NCI-H345 treated with DMSO at 0.1 percent for 48 hours (cell line): ENCODE measurements at regions not wholly inside any gene's neighbourhood (a gene's known extent, or its start where the extent isn't known, plus 50 kb on each side); places are given as distances from the start of the nearest gene placed in this dataset.

ENCODE experiments used
- DNase-seq: peaks from one replicate; lab custom pipeline; 2025; ENCODE audit not compliant: unreplicated experiment; lab: John Stamatoyannopoulos, UW

DNA sequence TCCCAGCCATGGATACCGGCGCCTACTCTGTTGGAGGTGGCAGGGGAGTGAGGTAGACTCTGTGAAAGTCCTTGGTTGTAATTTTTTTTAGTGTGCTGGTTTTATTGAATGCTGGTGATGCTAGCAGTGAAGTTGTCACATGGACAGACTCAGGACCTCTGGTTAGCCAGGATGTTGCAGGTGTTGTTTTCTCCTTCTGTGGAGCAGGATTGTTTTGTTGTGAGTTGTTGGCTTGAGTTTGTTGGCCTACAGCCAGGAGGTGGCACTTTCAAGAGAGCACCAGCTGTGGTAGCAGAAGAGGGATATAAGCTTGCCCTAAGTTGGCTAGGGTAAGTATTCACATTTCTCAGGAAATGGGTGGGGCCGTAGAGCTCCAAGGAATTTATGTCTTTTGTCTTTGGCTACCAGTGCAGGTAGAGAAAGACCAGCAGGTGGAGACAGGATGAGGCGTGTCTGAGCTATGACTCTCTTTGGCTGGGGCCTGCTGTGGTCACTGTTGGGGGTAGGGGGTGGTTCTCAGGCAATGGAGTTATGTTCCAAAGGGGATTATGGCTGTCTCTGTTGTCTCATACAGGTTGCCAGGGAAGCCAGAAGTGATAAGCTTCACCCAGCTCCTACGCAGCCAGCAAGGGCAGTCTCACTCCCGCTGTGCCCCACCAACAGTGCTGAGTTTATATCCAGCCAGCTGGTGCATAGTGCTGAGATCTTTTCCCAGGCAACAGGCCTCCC lies 248.7 kb downstream of the TAF11L14 start:
- DNase-seq = peak; percentile 96

DNA sequence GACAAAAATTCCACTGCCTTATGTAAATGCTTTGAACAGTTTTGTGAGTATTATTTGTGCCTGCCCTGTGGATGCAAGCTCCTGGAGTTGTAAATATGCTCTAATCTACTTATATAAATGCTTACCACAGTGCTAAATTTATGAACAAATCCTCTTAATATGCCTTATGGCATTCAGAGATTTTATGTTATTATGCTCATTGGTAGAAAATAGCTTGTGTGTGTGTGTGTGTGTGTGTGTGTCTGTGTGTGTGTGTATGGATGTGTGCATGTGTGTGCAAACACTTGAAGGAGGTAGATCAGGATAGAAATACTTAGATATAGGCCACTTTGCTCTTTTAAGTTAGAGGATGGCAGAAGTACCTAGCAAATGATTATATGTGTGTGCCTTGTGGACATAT lies 253.9 kb downstream of the TAF11L14 start:
- no peak for DNase-seq

DNA sequence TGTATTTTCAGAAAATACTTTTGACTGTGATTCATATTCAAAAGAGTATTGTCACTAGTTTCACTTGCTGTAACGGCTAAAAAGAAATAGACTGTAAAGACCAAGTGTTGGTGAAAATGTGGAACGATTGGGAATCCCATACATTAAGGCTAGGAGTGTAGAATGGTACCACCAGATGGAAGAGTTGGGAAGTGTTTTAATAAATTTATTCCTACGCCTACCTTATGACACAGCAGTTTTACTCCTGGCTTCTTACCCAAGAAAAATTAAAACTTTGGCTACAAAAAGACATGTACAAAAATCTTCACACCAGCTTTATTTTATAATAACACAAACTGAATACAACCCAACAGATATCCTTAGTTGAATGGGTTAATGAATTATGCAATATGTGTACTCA lies 256.2 kb downstream of the TAF11L14 start:
- DNase-seq = no peak

DNA sequence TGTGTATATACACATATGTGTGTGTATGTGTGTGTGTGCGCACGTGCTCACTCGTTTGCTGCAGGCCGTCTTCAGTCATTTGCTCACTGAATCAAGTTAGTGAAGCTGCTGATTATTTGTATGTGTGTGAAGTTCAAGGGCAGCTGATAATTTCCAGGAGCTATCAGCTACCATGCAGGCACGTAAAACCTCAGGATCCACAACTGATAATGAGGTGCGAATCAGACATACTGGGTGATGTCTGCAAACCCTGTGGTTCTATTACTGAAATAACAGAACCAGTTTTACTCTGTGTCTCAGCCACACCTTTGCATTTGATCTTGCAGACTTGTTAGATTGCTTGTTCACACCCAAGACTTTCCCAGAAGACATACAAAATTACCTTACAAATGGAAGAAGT lies 257.6 kb downstream of the TAF11L14 start:
- no peak for DNase-seq

DNA sequence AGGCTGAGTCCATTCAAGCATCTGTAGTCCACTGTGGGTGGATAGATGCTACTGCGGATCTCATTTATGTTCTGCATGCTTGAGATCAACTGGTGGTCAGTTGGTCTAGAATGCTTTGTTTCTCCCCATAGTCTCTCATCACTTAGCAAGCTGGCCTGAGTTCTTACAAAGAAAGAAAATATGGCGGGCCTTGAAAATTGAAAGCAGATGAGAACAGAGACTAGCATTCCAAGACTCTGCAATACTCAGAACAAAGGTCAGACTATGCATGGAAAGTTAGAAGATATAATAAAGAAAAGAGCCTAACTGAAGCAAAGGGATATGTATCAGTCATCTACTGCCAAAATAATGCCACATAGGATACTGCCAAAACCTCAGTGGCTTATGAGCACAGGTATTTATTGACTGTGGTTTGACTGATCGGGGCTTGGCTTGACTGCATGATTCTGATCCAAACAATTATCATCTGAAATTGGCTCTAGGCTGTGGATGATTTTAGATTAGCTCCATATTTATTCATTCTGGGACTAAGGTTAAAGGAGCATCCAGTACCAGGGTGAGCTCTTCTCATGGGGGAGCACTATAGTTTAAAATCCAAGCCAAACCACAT lies 258.9 kb downstream of the TAF11L14 start:
- no peak for DNase-seq

DNA sequence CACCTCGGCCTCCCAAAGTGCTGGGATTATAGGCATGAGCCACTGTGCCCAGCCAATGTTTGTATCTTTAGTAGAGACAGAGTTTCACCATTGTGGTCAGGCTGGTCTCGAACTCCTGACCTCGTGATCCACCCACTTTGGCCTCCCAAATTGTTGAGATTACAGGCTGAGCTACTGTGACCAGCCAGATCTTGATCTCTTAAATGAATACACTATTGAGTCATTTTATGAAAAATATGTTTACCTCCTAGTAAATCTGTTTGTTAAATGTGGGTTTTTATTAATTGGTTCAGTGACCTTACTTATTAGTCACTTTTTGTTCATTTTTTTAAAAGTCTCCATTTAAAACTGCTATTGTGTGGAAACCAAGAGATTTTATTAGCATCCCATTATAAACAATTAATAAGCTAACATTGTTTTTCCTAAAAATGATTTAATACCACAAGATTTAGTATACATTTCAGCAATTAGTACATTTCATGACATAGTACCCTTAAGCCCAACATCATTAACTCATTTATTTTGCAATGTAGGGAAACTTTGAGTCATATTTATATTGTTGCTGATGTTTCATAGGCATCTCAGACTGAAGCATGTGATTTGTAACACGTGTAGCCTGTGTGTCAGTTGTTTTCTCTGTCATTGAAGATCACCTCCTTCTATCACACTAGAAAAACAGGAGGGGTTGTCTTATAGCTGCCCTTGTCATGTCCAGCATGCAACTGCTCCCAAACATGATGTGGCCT lies 261.2 kb downstream of the TAF11L14 start:
- no peak for DNase-seq

DNA sequence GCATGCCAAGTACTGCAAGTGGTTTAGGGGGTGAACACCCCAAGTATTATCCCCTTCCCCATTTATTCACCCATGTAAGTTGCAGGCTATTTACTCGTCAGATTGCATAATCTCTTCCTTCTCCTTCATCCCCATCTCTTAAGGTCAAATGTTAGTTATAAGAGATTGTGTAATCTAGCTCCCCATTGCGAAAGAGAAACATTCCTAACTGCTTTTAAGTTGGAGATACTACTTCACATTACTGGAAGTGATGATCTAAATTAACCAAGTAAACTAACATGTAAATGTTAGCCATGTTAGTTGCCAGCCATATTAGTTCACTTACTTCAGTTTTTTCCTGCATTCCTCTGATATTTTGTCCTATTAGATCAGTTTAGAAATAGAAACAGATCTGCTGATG lies 262.3 kb downstream of the TAF11L14 start:
- DNase-seq = no peak

DNA sequence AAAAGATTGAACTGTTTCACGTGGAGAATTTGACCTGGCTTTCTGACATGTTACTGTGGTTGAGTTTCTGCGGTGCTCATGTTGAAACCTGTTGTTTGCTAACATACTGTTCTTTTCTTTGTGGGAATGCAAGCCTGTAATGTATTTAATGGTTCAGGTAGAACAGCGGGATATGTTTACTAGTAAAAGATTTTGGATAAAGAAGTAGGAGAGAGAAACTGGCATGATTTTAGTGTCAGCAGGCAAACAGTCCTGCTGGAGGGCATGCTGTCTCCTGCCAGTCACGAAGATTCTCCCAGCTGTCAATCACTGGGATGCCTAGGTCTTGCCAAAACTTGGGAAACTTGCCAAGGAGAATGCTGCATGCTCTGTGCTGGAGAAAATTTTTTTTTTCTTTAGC lies 263.5 kb downstream of the TAF11L14 start:
- DNase-seq = peak; percentile 93

DNA sequence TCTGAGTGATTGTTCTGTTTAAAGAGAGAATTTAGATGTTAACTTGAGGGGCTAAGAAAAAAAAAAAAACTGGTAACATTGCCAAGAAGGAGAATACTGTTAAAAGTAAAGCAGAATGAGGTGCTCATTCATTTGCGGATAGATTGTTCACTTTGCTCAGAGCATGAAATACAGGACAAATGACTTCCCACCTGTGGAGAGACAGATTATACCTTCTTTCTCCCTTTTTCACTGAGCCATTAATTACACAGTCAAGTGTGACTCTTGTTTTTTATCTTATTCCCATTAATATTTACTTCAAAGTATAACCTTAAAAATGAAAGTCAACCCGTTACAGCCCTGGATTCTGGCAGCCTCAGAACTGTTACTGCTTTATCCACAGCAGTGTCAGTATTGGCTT lies 264.5 kb downstream of the TAF11L14 start:
- peak; percentile 13 for DNase-seq

DNA sequence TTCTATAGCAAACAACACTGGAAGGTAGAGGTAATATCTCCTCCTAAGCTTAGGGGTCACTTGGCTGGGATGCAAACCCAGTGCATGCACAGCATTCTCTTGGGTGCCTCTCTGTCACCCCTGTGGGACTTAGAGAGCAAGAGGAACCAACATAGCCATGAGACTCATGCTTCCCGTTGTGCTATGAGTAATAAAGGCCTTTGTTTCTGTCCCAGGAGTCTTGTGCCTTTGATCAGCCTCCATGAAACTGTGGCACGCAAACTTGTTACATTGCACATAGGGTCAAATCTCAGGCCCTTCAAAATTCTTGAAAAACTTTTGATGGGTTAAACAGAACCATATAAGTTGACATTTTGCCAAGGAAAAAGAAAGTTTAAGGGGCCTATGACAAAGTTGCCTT lies 272.8 kb downstream of the TAF11L14 start:
- no peak for DNase-seq

DNA sequence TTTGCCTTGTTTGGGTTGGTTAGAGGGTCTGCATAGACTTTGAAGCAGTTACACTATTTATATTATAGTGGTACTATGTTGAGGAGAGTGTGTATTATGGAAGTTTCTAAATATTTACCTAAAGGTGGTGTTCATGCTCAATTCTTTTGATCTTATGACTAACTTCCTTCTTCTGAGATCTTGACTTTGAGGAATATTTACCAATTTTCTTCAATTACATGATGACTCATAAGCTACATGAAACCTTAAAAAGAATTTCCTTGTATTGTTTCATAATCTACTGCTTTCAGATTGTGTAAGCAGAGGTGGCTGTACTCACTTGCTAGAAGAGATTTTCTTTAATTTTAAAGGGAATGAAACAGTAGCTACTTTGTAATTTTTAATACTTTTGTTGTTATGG lies 276.1 kb downstream of the TAF11L14 start:
- no peak for DNase-seq

DNA sequence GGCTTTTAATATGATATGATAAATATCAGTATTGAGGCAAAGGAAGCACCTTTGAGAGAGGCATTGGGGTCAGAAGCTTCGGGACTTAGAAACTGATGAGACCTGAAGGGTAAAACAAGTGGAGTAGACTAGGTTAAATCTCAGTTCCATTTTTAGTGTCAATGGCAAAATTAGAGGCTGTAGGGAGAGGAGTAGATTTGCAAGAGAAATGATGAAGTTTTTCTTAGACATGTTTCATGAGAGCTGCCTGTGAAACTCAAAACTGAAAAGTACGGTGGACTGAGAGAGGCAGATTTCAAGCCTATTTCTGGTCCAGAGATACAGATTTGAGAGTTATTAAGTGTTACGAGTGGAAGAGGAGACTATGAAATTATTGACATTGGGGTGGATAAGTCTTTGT lies 278.5 kb downstream of the TAF11L14 start:
- DNase-seq = no peak

DNA sequence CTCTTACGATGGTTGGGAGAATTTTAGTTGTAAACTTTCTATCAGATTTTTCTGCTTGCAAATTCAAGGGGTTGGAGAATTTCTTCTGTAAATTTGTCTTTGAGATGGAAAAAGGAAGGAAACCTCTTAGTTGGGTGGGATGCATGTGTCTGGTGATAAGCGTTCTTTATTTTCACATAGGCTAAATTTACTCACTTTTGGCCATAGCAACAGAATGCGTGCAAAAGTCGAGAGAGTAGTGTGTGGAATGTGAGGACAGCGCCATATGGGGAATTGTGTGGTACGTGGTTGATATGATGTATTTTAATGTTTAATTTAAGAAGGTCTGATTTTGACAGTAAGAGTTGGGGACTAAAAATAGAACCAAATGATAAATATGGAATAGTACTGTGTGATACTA lies 282.2 kb downstream of the TAF11L14 start:
- DNase-seq = no peak

DNA sequence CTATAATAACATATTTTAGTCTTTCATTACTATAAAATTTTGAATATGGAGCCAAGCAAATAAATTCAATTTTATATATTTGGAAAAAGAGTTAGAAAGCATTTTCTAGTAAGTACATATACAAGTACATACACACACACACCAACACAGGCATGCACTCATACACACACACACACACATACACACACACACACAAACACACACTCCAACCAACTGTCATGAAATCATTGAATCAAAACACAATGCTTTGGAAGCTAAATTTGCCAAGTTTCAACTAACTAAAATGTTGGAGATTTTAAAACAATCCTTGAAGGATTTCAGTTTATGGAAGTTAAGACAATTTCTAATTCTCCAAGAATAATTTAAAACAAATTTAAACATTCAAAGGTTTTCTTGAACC lies 283.2 kb downstream of the TAF11L14 start:
- DNase-seq = no peak

DNA sequence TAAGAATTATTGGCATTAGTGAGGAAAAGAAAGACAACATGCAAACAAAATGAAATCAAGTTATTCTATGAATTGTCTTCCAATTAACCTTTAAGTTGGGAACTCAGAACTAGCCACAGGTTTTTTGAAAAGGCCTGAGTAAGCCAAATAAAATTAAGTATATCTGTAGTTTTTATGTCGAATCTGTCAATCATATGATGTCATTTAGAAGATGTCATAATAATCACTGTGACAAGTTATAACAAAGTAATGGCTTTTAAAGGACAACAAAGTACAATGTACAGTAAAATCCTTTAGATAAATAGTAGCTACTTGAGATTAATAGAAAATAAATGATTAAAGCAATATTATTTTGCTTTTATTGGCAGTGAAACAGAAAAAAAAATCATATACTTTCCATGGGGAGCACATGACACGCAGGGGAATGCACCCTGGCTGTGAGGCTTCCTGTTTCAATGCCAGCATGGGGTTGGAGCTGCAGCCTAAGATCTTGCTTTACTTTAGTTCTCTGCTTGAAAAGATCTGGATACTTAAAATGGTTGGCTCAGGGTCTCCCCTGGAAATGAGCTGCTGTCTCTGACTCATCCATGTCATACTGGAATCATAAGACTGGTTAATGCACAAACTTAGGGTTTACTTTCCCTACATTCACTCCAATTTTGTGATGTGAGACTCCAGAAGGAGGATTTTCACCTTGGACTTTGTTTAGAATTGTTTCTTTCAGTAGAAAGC lies 284.3 kb downstream of the TAF11L14 start:
- no peak for DNase-seq

DNA sequence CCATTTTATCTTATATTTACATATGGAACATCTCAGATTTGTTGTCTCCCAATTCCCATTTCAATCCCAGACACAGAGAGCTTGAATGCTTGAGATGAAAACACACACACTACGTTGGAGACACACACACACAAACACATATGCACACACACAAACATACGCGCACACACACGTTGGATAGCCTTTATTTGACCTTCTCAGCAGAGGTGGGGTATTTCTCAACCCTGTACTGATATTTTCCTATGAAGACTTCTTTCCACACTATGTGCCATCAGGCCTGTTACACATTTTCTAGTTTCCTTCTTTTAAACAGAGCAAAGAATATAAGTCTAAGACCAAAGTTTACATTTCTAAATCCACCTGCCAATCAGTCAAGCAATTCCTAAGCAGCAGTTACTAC lies 291.0 kb downstream of the TAF11L14 start:
- DNase-seq = no peak

DNA sequence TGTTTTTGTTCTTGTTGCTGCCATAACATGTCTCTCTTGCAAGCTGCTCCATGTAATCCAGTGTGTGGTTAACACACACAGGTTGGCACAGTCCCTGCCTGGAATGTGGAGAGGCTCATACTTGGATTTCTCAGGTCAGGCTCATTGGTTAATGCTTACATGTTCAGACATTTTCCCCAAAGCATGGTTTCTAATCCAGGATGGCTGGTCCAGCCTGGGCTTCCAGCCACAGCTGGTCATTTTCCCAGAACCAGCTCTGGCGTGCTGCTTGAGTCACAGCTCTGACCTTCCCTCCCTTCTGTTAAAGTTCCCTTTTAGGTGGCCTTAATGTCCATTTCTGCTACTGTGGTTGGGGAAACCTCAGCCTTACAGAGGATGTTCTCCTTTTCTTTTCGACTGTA lies 294.3 kb downstream of the TAF11L14 start:
- no peak for DNase-seq

DNA sequence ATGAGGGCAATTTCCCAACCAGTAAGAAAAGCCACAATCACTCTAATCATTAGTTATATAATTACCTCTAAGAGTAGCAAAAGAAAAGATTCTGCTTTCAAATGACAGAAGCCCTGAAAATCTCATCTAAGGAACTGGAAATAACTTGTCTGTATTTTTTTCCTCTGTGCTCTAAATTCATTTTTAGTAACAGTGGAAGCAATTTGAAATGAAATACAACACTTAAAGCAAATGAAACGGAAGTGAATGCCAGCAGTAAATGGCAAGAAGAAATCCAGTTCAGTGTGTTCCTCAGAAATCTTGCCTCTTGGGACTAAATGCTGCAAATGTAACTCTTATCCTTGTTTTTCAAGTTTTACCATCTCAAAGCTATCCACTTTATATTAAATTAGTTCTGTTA lies 294.9 kb downstream of the TAF11L14 start:
- DNase-seq = no peak

DNA sequence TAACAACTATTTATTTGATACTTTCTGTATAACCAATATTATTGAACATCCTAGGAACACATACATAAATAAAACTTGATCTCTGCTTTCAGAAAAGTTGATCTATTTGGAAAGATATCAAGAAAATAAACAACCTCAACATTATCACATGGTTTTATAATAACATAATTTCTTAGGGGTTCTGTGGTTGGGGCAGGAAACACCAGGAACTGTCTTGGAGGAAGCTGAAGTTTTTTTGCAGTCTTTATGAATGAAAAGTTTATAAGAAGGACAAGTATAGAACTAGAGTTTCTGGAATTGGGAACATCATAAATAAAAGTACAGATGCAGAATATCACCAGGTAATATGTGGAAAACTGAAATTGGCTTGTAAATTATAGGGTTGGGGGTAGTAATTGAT lies 296.1 kb downstream of the TAF11L14 start:
- no peak for DNase-seq

DNA sequence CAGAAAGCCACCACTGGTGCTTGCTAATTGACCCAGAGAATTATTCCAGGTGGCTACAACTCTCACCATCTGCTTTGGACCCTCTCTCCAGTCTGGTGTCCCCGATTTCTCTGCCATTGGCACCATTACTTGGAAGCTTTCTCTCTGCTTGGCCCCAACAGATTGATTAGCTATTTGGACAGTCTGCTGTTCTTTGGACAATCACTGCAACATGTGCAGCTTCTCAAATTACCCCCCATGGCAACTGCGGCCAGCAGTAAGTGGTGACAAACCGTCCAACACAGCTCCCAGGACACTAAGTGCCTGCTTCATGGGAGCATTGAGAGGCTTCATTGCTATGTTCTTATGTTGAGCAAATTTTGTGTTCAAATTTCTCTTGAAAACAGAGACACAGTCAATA lies 309.8 kb downstream of the TAF11L14 start:
- DNase-seq = no peak

DNA sequence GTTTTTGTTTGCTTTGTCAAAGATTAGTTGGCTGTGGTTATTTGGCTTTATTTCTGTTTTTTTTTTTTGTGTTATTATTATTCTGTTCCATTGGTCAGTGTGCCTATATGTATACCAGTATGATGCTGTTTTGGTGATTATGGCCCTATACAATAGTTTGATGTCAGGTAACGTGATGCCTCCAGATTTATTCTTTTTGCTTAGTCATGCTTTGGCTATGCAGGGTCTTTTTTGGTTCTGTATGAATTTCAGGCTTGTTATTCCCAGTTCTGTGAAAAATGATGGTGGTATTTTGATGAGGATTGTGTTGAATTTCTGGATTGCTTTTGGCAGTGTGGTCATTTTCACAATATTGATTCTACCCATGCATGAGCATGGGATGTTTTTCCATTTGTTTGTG lies 312.8 kb downstream of the TAF11L14 start:
- no peak for DNase-seq
